ENCODE measurements at regions not wholly inside any gene's neighbourhood (a gene's known extent, or its start where the extent isn't known, plus 50 kb on each side); places are given as distances from the start of the nearest gene placed in this dataset.
"Not testable (repeated sequence)": the region's sequence is repeated elsewhere in the genome, so short reads cannot be mapped to it uniquely, and the experiment has no call there.

DNA sequence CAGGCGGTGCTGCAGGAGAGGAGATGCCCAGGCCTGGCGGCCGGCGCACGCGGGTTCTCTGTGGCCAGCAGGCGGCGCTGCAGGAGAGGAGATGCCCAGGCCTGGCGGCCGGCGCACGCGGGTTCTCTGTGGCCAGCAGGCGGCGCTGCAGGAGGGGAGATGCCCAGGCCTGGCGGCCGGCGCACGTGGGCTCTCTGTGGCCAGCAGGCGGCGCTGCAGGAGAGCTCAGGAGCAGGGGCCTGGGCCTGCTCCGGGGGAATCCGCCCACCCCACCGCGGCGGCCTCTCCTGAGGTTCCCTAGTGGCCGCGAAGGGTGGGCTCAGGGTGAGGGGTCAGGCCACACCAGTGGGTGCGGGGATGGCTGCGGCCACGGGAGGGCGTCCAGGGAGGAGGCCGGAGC lies 75.9 kb downstream of the OR4F16 start:
- DNase-seq = not testable (repeated sequence)

DNA sequence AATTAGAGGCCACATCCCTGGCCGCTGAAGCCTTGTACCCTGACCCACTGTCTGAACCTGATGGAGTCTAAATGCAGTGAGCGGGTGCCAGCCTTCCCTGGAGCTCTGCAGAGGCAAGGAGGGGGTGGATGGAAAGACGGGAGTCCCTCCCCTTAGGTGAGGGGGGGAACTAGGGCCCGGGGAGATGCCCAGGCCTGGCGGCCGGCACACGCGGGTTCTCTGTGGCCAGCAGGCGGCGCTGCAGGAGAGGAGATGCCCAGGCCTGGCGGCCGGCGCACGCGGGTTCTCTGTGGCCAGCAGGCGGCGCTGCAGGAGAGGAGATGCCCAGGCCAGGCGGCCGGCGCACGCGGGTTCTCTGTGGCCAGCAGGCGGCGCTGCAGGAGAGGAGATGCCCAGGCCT lies 77.3 kb downstream of the OR4F16 start:
- not testable (repeated sequence) for DNase-seq

DNA sequence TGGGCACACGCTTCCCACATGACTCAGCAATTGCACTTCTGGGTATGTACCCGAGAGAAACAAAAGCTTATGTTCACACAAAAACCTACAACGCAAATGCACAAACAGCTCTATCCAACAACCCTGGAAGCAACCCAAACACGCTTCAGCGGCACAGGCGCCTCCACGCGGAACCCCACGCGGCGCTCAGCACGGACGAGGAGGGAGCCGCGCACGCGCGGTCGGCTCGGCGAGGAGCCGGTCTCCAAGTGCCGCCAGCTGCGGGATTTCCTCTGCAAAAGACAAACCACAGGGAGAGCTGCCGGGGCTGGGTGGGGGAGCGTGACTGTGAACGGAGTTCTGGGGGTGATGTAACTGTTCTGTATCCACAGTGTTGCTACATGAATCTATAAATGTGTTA lies 81.2 kb downstream of the OR4F16 start:
- peak; percentile 14 to 17 for DNase-seq

- not testable (repeated sequence) for DNase-seq
These were observed 98.2 kb downstream of the OR4F16 start for GRCh38 chr1:588211-588610.

- peak; percentile 46 to 51 for DNase-seq
These were observed 100.5 kb downstream of the OR4F16 start for GRCh38 chr1:585992-586391.

Data from activated CD4-positive, alpha-beta T cell treated with anti-CD3 and anti-CD28 coated beads, Interleukin-2, amount 50 U/mL, for 4 hours (primary cell).